Thoracic aorta (tissue), 2 donors: ENCODE measurements at regions not wholly inside any gene's neighbourhood (a gene's known extent, or its start where the extent isn't known, plus 50 kb on each side); places are given as distances from the start of the nearest gene placed in this dataset.

Experiments
- ATAC-seq: fragments of 150-250 bp; one replicate; pipeline ENCODE4 v1.8.0; 2017; ENCODE audit warnings: low read depth; ENCODE audit not compliant: insufficient number of reproducible peaks, low FRiP score
- DNase-seq: peaks from one replicate; pipeline ENCODE4 v3.0.0-alpha.2; 2020; ENCODE audit warnings: low spot score
- H3K27ac ChIP-seq, 2 donors: fragments of 200-600 bp; sonication (generic); 1 replicate in 1 of 2; 2 replicates in 1 of 2; pipeline ENCODE4 v1.5.1; 2016; ENCODE audit warnings: mild to moderate bottlenecking in 2 of 2, moderate library complexity in 2 of 2
- H3K27me3 ChIP-seq: fragments of 200-600 bp; sonication (generic); replicated peaks from 2 replicates; pipeline ENCODE4 v1.6.0; 2016; ENCODE audit warnings: mild to moderate bottlenecking; ENCODE audit not compliant: insufficient read depth
- H3K36me3 ChIP-seq: fragments of 200-600 bp; sonication (generic); one replicate; pipeline ENCODE4 v1.5.1; 2016
- H3K4me1 ChIP-seq, 2 donors: fragments of 200-600 bp; sonication (generic); 1 replicate in 1 of 2; 2 replicates in 1 of 2; pipeline versions ENCODE4 v1.5.1 to v1.6.0; 2016; ENCODE audit warnings: low read depth in 2 of 2, mild to moderate bottlenecking in 1 of 2; ENCODE audit not compliant: control insufficient read depth in 1 of 2
- H3K4me3 ChIP-seq: fragments of 200-600 bp; sonication (generic); 2 replicates; pipeline ENCODE4 v1.5.1; 2016; ENCODE audit warnings: mild to moderate bottlenecking
- H3K9me3 ChIP-seq: fragments of 200-600 bp; sonication (generic); 2 replicates; pipeline ENCODE4 v1.5.1; 2016
- CTCF ChIP-seq: fragments of 200-600 bp; sonication (generic); IDR thresholded peaks from one replicate; pipeline ENCODE4 v1.5.1; 2019; ENCODE audit warnings: antibody characterized with exemption

GRCh38 chr15:35299059-35299735 is 214.1 kb upstream of the NANOGP8 start:
- Histone ChIP-seq H3K9me3 (no peaks in the 10 kb centered on the region), H3K27me3 (no peaks in the 10 kb centered on the region), H3K4me3 (no peak overlapping the region), H3K4me1 (no peaks in the 10 kb centered on the region), H3K36me3 (no peaks in the 10 kb centered on the region), H3K27ac (no peak overlapping the region)
- DNase-seq: no peak
- TF ChIP-seq CTCF: no peak
- no peak for ATAC-seq

GRCh38 chr15:35298509-35298908 is 213.4 kb upstream of the NANOGP8 start:
- TF ChIP-seq CTCF: no peak

GRCh38 chr15:35293353-35294130 is 208.4 kb upstream of the NANOGP8 start:
- Histone ChIP-seq H3K27me3 (no peaks in the 10 kb centered on the region), H3K36me3 (no peaks in the 10 kb centered on the region), H3K27ac (no peak overlapping the region), H3K4me3 (no peak overlapping the region), H3K4me1 (peaks cover 3 to 4% of the 10 kb centered on the region in 2 donors), H3K9me3 (no peaks in the 10 kb centered on the region)
- DNase-seq: no peak
- TF ChIP-seq CTCF: no peak
- no peak for ATAC-seq

More at GRCh38 chr15:35298509-35298908, 213.4 kb upstream of the NANOGP8 start:
- Histone ChIP-seq H3K4me1 (no peaks in the 10 kb centered on the region), H3K27ac (no peak overlapping the region), H3K36me3 (no peaks in the 10 kb centered on the region), H3K9me3 (no peaks in the 10 kb centered on the region), H3K27me3 (no peaks in the 10 kb centered on the region), H3K4me3 (no peak overlapping the region)
- ATAC-seq (no peak), DNase-seq (no peak)

GRCh38 chr15:35290301-35290721 is 205.2 kb upstream of the NANOGP8 start:
- no peaks in the 10 kb centered on the region for H3K9me3 ChIP-seq
- H3K4me1 ChIP-seq: peaks cover 3 to 4% of the 10 kb centered on the region in 2 donors
- DNase-seq (no peak), ATAC-seq (no peak)
- H3K4me3 ChIP-seq: no peak overlapping the region
- H3K27me3 ChIP-seq: no peaks in the 10 kb centered on the region
- H3K27ac ChIP-seq: no peak overlapping the region
- H3K36me3 ChIP-seq: no peaks in the 10 kb centered on the region
- TF ChIP-seq CTCF: no peak

- H3K27me3 ChIP-seq: no peaks in the 10 kb centered on the region
- no peak overlapping the region for H3K4me3 ChIP-seq
- peak; percentile 71 for TF ChIP-seq CTCF
- no peaks in the 10 kb centered on the region for H3K36me3 ChIP-seq
- no peak for DNase-seq
- ATAC-seq: no peak
- H3K27ac ChIP-seq: no peak overlapping the region
- H3K4me1 ChIP-seq: peaks cover 3 to 4% of the 10 kb centered on the region in 2 donors
- H3K9me3 ChIP-seq: no peaks in the 10 kb centered on the region
Measured at GRCh38 chr15:35289024-35289617, 204.0 kb upstream of the NANOGP8 start.
